GM19438 (cell line): ENCODE measurements at regions not wholly inside any gene's neighbourhood (a gene's known extent, or its start where the extent isn't known, plus 50 kb on each side); places are given as distances from the start of the nearest gene placed in this dataset.

Experiments used
- ATAC-seq: cut with Tn5 transposase; IDR thresholded peaks from one replicate; pipeline ENCODE4 v1.9.1; 2021; ENCODE audit warnings: low read depth; ENCODE audit not compliant: unreplicated experiment

GRCh38 chr2:18427762-18428161 is 132.7 kb downstream of the RDH14 start:
- ATAC-seq = no peak

- ATAC-seq = no peak
Measured at GRCh38 chr2:18426174-18426573, 134.3 kb downstream of the RDH14 start.

GRCh38 chr2:18425210-18425703 is 135.2 kb downstream of the RDH14 start:
- ATAC-seq = no peak

- no peak for ATAC-seq
Measured at GRCh38 chr2:18423636-18424035, 136.8 kb downstream of the RDH14 start.

- no peak for ATAC-seq
Measured at GRCh38 chr2:18422432-18423165, 137.9 kb downstream of the RDH14 start.

GRCh38 chr2:18413676-18414396 is 146.6 kb downstream of the RDH14 start:
- no peak for ATAC-seq

GRCh38 chr2:18412980-18413675 is 147.3 kb downstream of the RDH14 start:
- no peak for ATAC-seq

GRCh38 chr2:18411626-18412025 is 148.8 kb downstream of the RDH14 start:
- ATAC-seq = no peak

- no peak for ATAC-seq
Measured at GRCh38 chr2:18410543-18410942, 149.9 kb downstream of the RDH14 start.

GRCh38 chr2:18408638-18409037 is 151.8 kb downstream of the RDH14 start:
- ATAC-seq = no peak

GRCh38 chr2:18406219-18406618 is 154.2 kb downstream of the RDH14 start:
- ATAC-seq = no peak

GRCh38 chr2:18404708-18405107 is 155.7 kb downstream of the RDH14 start:
- ATAC-seq = no peak

GRCh38 chr2:18403921-18404522 is 156.4 kb downstream of the RDH14 start:
- ATAC-seq = no peak

- no peak for ATAC-seq
Measured at GRCh38 chr2:18402831-18403230, 157.6 kb downstream of the RDH14 start.

- no peak for ATAC-seq
Measured at GRCh38 chr2:18401471-18401870, 159.0 kb downstream of the RDH14 start.

GRCh38 chr2:18399601-18400000 is 160.9 kb downstream of the RDH14 start:
- ATAC-seq = no peak

GRCh38 chr2:18398833-18399232 is 161.6 kb downstream of the RDH14 start:
- ATAC-seq = no peak

GRCh38 chr2:18396329-18397010 is 164.0 kb downstream of the RDH14 start:
- no peak for ATAC-seq

GRCh38 chr2:18395555-18395954 is 164.9 kb downstream of the RDH14 start:
- no peak for ATAC-seq

- peak; percentile 80 for ATAC-seq
Measured at GRCh38 chr2:18387441-18388206, 172.8 kb downstream of the RDH14 start.
